ENCODE measurements at regions not wholly inside any gene's neighbourhood (a gene's known extent, or its start where the extent isn't known, plus 50 kb on each side); places are given as distances from the start of the nearest gene placed in this dataset.

DNA sequence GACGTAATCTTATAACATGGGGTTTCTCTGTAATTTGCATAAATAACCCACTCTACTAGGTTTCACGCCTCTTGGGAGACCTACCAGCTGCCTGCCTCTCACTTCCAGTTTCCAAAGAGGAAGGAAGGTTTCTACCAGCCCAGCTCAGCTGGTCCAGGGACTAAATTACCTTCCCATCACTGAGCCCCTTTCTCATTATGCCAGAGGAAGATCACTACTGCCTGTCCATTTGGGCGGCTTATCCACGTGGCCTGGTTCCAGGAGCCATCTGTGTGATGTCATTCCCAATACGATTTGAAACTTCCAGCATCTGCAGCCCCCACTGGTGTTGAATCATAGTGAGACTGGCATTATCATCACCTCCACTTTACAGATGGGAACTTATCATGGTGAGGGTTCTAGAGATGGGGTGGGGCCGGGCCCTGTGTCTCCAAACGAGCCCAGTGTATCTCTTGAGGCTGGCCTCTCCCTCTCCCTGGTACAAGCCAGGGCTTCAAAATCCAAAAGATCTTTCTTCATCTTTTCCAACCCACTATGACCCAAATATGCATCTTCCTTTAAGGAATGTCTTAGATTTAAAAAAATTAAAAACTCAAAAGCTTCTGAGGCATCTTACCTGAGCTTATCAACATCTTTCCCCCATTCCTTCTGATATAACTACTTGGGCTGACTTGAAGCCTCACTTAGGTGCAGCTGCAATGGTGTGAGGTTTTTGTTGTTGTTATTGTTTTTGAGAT, 140.8 kb downstream of the DDX1 start:
- no peak for DNase-seq (ENCODE audit: low read depth in 2 of 3, low spot score in 2 of 3)

GRCh38 chr2:15733867-15734673, 142.4 kb downstream of the DDX1 start:
- DNase-seq (ENCODE audit: low read depth in 2 of 3, low spot score in 2 of 3) = no peak

DNA sequence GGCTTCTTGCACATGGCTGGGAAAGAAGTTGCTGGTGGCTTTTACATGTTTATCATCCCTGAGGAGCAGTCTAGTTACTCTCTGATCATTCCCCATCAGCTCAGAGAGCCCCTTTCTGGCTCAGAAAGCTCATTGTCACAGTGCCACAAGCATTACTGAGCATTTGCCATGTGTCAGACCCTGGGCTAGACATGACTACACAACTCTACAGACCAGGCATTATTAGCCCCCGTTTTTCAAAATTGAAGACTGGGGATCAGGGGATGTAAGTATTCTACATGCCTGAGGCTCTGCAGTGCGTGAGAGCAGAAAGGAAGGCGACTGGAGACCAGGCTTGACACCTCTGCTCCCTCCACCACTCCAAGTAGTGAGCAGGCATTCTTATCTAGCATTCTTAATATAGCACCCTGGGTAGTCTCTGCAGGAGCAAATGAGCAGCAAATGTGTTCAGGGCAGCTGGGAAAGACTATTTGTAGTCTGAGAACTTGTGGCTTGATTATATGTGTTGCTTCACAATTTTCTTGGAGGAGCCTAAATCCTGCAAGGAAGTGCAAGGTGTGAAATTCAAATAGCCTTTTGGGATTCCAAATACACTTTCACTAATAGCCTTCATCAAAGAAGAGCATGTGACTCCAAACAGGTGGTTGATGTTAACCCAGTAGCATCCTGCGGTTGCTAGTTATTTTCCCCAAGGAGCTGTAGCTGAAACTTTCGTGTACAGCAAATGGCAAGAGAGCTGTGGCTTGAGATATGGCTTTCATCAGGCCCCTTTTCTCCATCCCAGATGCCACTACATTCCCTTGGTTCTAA, 143.2 kb downstream of the DDX1 start:
- no peak for DNase-seq (ENCODE audit: low read depth in 2 of 3, low spot score in 2 of 3)

DNA sequence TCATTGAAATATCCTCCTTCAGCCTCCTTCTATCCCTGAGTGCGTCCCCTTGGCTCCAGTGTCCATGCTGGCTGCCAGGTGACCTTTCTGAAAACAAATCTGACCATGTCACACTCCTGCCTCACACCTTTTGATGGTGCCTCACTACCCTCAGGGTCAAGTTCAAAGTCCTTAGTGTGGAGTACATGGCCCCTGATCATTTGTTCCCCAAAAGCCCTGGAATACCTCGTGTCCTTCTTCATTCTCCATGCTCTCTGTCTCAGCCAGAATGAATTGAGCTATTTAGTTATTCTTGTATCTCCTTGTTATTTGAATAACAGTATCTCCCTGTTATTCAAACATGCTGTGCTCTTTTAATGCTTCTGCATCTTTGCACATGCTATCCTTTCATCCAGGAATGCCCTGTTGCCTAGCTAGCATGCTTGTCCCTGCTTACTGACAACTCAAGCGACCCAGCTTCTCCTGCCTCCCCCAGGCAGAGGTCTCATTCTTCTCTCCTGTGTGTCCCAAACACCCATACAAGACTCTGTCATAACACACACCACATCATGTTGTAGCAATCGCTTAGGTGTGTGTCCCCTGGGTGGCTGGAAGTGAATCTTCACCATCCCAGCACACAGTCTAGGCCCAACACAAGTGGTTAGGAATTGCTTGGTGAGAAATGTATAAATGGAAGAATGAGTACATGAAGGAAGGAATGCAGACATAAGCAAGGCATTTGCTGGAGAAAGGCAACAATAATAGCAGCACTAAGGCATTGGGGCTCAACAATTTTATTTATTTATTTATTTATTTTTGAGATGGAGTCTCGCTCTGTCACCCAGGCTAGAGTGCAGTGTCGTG, 144.0 kb downstream of the DDX1 start:
- no peak for DNase-seq (ENCODE audit: low read depth in 2 of 3, low spot score in 2 of 3)

DNA sequence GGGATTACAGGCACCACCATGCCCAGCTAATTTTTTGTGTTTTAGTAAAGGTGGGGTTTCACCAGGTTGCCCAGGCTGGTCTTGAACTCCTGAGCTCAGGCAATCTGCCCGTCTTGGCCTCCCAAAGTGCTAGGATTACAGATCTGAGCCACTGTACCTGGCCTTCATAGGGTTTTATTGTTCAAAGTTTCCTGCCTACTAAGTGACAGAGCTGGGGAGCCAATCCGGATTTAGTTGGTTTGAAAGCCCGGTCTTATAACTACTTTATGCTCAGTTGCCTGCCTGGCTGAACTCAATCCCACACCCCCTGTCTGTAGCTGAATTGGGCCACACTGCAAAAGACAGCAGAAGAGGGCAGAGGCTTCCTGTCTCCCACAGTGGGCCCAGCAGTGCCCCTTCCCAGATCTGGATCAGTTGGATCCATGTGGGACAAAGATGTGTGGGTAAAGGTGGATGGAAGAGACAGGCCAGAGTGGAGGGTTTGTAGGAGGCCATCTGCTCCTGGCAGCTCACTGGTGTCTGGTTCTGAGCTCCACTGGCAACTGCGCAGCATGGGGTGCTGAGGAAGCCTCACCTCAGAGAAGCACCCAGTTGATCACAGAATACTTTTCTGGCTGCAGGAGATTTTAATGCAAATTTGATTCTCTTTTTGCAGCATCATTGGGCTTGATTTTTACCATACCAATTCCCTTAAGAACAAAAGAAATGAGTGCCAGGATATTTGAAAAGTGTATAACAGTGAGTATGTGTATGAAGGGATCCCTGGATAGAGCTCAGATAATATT, 144.9 kb downstream of the DDX1 start:
- DNase-seq (ENCODE audit: low read depth in 2 of 3, low spot score in 2 of 3) = no peak

DNA sequence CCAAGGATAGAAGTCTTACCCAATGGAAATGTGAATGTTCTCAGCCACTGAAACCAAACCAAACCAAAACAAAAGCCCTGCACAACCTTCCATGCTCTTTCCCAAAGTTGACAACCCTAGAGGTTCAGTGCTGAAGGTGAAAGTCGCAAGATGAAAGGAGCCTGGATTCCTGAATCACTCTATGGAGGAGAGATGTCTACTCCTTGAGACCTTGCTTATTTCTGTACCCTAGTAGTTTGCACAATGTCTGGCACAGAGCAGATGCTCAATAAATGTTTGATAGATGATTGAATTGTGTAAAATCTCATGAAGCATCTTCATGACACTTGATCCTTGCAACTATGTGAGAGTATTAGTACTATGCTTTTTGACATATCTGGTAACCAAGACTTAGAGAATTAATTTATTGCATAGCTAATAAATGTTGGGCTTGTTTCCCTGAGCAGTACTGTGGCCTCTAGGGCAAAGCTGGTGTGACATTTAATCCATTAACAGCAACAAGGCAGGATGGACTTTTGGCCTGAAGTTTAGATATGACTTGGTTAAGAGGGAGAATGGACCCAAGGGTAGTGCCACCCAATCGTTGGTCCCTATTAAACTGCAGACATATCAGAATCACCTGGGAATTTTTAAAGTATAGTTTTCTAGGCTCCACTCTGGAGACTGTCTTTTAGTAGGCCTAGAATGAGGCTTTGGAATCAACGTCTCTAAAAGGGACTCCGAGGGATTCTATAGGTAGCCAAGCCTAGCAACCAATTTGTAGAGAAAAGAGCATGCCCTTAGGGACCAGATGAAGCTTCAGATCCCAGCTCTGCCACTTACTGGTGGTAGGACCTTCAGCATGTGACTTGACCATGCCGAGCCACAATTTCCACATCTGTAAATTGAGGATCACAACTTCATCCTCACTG, 145.9 kb downstream of the DDX1 start:
- DNase-seq (ENCODE audit: low read depth in 2 of 3, low spot score in 2 of 3) = no peak

DNA sequence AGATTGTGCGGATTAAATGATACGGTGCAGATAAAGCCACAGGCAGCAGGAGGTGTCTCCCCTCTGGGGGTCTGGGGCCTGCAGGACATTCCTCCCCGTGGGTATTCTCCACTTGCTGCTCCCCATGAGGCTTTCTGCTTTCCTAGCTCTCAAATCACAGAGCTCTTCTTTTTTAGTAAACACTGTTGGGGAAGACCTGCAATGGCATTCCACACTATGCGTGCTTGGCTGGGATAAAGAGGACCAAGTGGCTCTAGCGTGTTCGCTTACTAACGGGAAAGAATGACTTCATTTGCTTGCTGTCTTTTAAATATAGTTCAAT, 146.5 kb downstream of the DDX1 start:
- no peak for DNase-seq (ENCODE audit: low read depth in 2 of 3, low spot score in 2 of 3)

DNA sequence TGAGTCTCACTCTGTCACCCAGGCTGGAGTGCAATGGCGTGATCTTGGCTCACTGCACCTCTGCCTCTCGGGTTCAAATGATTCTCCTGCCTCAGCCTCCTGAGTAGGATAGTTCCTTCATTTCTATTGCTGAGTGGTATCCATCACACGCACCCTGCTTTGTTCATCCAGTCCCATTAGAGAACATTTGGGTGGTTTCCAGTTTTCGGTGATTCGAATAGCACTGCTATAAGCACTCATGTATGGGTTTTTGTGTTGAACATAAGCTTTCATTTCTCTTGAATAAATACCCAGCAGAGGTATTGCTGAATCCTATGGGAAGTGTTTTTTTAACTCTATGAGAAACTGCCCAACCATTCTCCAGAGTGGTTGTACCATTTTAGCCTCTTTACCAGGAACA, 147.3 kb downstream of the DDX1 start:
- no peak for DNase-seq (ENCODE audit: low read depth in 2 of 3, low spot score in 2 of 3)

DNA sequence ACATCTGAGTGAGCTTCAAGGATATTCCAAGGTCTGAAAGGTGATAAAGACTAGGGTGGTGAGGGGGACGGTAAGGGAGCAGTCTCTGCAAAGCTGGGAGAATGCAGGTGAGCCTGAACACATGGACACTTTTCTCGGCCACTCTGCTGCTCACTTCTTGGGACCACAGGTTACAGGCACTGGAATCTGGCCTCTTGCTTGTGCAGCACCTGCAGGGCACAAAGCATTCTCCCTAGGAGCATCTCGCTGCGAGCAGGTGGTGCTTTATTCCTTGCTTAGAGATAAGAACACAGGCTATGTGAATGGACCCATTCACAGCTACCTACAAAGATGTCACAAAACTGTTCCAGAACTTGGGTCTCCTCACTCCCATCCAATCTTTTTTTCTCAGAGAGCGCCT, 153.2 kb downstream of the DDX1 start:
- no peak for DNase-seq (ENCODE audit: low read depth in 2 of 3, low spot score in 2 of 3)

GRCh38 chr2:15745350-15745749, 153.7 kb downstream of the DDX1 start:
- DNase-seq (ENCODE audit: low read depth in 2 of 3, low spot score in 2 of 3) = no peak

DNA sequence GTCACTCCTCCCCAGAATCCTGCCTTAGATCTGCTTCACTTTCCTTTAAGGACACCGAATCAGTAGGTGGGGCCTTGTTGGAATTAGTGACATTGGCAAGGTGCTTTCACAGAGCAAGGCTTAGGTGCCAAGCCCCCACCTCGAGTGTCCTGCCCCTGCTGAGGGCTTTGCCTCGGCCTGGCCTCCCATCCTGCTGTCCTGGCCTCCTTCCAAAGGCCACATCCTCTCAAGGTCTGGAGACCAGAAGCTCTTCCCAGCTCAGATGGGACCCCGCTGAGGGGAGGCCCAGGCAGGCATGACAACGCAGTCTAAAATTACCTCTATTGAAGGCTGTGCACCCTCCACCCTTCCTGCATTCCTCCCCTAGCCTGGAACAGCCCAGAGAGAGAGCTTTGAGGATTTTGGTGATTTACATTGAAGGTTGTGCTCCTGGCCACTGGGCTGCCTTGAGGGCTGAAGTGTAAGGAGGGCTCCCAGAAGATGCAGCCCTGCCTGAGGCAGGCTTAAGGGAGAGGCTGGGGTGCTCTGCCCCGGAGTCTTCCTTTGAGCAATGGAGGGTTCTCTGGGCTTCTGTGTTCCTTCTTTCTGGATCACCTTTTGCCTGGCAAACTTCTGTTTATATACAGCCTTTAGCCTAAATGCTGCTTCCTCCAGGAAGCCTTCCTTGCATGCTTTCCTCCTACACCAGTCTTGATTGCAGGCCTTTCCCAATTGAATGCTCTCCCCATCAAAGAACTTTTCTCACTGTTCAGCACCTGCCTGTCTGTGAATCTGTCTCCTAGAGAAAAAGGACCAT, 154.4 kb downstream of the DDX1 start:
- DNase-seq (ENCODE audit: low read depth in 2 of 3, low spot score in 2 of 3) = no peak

DNA sequence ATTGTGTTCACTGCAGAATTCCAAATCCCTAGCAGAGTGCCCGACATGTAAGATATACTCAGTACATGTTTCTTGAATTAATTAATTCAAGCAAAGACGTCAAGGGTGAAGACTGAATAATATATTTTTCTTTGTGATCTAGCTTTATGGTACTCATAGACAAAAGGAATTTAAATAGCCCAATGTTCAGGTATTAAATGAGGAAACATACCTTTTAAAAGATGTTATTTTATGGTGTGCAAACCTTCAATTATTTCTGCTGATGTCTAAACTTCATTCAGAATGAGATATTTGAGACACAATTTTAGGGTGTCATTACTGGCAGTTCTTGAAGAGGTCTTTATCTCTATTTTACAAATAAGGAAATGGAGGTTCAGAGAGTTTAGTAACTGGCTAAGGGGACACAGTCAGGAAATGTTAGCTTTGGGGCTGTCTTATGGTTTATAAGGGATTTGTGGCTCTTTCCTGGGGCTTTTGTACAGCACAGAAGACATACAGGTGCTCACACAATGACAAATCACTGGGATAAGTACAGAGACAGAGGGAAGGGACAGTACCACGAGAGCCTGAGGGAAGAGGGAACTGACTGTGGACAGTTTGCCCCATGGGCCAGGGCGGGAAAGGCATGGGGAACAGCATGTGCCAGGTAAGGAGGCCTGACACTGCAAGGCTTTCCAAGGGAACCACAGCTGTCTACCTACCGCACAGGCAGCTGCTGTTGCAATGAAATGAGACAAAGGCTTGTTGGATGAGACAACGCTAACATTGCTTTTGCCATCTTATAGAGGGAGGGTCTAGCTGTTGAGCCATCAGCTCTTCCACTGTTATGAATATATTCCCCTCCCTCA, 155.3 kb downstream of the DDX1 start:
- DNase-seq (ENCODE audit: low read depth in 2 of 3, low spot score in 2 of 3) = no peak

DNA sequence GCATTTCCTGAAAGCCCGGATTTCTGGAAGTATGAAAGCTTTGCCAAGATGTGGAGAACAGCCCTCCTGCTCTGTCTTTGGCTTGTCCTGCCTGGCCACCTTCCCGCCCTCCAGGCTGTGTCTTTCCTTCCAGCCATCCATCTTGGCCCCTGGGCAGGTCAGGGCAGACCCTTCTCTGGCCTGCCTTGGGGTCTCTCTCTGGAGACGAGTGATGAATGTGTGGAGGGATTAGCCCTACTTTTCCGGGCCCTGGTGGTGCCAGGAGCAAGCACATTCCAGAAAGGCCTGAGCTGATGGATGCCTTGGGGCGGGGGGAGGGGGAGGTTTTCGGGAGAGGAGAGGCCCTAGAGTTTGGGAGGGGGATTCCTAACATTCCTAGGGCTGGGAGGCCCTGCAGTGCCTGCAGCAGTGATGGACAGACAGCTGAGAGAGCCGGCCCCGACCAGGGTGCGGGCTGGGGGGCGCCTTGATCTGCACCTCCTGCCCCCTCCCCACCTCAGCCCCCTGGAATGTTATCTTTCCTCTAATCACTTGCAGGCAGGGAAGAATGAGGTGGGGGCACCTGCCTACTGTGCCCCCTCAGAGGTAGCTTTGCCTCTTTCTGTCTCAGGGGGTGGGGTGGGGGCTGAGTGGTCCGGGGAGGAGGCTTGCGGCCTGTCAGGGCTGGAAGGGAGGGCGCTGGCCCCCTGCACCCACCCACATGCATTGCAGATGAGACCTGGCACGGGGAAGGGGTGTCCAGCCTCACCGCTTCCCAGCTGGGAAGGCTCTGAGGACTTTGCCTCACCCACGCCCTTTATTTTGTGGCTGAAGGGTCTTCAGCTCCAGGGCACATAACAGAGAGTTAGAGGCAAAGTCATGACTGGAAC, 156.2 kb downstream of the DDX1 start:
- DNase-seq (ENCODE audit: low read depth in 2 of 3, low spot score in 2 of 3) = no peak

DNA sequence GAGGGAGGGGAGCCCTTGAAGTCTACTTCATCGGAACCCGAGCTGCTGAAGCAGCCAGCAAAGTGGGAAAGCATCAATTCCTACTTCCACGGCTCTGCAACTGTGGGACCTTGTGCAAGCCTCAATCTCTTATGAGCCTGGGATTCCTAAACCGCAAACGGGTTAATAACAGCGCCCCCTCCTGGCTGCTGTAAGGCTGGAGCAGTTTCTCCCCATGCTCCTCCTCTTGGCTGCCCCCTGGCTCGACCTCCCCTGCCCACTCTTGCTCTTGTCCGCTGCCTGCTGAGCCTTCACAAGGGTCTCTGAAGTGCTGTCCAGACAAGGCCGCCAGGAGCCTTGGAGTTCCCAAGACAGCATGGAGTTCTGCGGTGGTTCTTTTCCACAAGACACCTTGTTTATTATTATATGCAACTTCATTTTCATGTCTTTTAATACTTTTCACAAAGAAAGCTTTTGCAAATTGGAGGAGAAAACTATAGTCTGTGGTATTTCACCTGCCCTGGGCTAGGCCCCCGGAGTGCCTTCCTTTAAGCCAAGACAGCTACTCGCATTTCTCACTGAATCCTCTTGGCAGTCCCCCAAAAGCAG, 157.2 kb downstream of the DDX1 start:
- no peak for DNase-seq (ENCODE audit: low read depth in 2 of 3, low spot score in 2 of 3)

DNA sequence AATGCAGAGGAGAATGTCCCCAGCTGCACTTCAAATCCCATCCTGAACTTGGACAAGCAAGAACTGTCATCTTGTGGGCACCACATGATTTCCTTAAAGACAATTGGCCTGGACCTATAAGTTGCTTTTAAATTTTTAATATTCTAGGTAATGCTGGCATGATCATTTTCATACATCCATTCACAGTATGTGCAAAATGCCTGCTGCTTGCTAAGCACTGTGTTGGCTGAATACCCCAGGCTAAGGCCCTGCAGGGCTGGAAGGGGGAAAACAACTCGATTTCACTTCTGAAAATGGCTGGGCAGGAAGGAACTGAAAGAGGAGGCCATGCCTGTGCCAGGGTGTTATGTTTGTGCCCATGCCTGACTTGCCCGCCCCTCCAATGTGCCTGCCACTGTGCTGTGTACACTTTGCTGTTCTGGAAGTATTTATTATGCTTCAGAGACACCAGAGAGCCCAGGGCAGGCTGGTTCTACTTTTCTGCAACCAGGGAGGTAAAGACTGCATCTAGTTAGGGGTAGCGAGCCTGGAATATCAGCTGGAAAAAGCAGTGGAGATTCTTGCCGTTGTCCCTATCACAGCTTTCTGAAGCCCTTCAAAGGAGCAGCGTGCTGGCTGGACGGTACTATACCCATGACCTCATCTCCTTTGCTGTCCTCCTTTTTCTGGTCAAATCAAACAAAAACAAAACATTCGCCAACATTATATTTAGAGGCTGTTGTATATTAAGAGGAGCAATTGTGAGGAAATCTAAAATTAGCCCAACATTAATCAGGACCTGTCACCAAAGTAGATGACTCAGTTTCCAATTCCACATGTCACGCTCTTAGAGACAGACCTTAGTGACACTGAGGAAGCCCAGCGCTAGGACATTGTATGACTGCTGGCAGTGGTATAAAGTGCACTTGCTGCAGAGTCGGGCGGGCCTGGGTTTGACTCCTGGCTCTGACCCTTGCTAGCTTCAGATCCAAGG, 158.1 kb downstream of the DDX1 start:
- DNase-seq (ENCODE audit: low read depth in 2 of 3, low spot score in 2 of 3) = no peak

Measured in hematopoietic multipotent progenitor cell (in vitro differentiated cells).